Prostate gland (tissue), 2 donors: ENCODE measurements at regions not wholly inside any gene's neighbourhood (a gene's known extent, or its start where the extent isn't known, plus 50 kb on each side); places are given as distances from the start of the nearest gene placed in this dataset.

Experiments used
- DNase-seq: peaks from one replicate; pipeline ENCODE4 v3.0.0-alpha.2; 2019; ENCODE audit warnings: low spot score
- H3K27ac ChIP-seq, 2 donors: fragments of 200-600 bp; sonication (generic); 2 replicates each; pipeline ENCODE4 v1.5.1; 2017 to 2019
- H3K27me3 ChIP-seq: fragments of 200-600 bp; sonication (generic); replicated peaks from 2 replicates; pipeline ENCODE4 v1.5.1; 2019; ENCODE audit not compliant: insufficient read depth
- H3K36me3 ChIP-seq, 2 donors: fragments of 200-600 bp; sonication (generic); 1 replicate in 1 of 2; 2 replicates in 1 of 2; pipeline versions ENCODE4 v1.5.1 to v1.8.1; 2017 to 2019
- H3K4me1 ChIP-seq: fragments of 200-600 bp; sonication (generic); replicated peaks from 2 replicates; pipeline ENCODE4 v1.5.1; 2019
- H3K4me3 ChIP-seq, 2 donors: fragments of 200-600 bp; sonication (generic); 2 replicates each; pipeline ENCODE4 v1.5.1; 2017 to 2019
- H3K9me3 ChIP-seq: fragments of 200-600 bp; sonication (generic); 2 replicates; pipeline ENCODE4 v1.5.1; 2017
- CTCF ChIP-seq, 4 experiments: fragments of 200-600 bp in 2 of 4; fragments of 450-650 bp in 2 of 4; sonication (generic) in 2 of 4; IDR thresholded peaks; 1 replicate in 3 of 4; 2 replicates in 1 of 4; pipeline ENCODE4 v1.5.1; 2016 to 2019; ENCODE audit warnings: antibody characterized with exemption in 4 of 4, mild to moderate bottlenecking in 2 of 4, moderate library complexity in 2 of 4
- POLR2A ChIP-seq: fragments of 450-650 bp; IDR thresholded peaks from one replicate; pipeline ENCODE4 v1.6.1; 2016; ENCODE audit warnings: antibody characterized with exemption, mild to moderate bottlenecking
- POLR2AphosphoS5 ChIP-seq: sonication (generic); formaldehyde crosslinking; IDR thresholded peaks from one replicate; pipeline ENCODE4 v1.6.1; 2017; ENCODE audit warnings: antibody characterized with exemption
- WGBS: methylation state at CpG from one replicate; pipeline ENCODE4 v1.1.5; 2018; 5-methylcytosine and 5-hydroxymethylcytosine counted together
- intact Hi-C: fragments of 100-400 bp; cut with DNase I; formaldehyde crosslinking; loops from one replicate; pipeline ENCODE4 v1.14.2; 2022

GRCh38 chr18:24536834-24537233 lies 76.4 kb downstream of the HRH4 start:
- WGBS: 29% methylated on average over 1 of the region's 1 CpG
- intact Hi-C loops: no loop called here
- no peaks in the 10 kb centered on the region for H3K9me3 ChIP-seq
- H3K27ac ChIP-seq: no peak overlapping the region
- no peak overlapping the region for H3K4me3 ChIP-seq
- H3K27me3 ChIP-seq: no peaks in the 10 kb centered on the region
- no peaks in the 10 kb centered on the region for H3K36me3 ChIP-seq
- TF ChIP-seq POLR2AphosphoS5 (no peak), CTCF (IDR thresholded peaks at IDR 0.05) (no peak), POLR2A (no peak)
- no peaks in the 10 kb centered on the region for H3K4me1 ChIP-seq
- no peak for DNase-seq

DNA sequence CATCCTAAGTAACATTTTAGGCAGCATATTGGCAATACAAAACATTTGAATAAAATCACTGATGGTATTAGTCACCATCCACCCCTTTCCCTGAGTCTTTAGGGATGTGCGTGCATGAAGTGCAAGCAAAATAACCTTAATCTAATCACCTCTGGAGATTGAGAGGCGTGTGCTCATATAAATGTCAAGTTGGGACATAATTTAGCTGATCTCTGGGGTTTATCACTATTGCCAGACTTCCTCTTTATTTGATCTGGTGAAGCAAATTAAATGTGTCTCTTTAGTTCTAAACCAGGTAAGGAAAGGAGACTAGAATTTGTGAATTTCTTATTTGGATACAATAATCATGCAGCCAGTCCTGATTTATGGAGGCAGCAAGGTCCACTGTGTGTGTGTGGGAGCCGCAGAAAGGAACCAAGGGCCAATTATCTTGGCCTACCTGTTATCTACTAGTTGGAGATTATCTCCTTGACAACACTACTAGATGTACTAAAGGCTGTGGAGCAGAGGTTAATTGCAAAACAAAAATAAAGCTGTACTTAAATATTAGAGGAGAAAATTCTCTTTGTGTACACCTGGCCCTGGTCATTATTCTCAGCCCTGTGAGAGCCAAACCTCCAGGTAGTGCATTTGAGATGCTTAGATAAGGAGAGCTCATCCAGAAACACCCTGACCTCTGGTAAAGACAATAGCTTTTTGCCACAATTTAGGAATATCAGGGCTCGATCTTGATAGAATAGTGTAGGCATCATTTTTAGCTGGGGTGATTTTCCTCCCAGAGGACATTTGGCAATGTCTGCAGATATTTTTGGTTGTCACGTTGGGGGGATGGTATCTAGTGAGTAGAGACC lies 78.2 kb downstream of the HRH4 start:
- Histone ChIP-seq H3K9me3 (no peaks in the 10 kb centered on the region), H3K4me1 (no peaks in the 10 kb centered on the region), H3K36me3 (no peaks in the 10 kb centered on the region), H3K4me3 (no peak overlapping the region), H3K27me3 (no peaks in the 10 kb centered on the region), H3K27ac (no peak overlapping the region)
- 53% methylated on average over 5 of the region's 5 CpGs for WGBS
- no peak for TF ChIP-seq POLR2AphosphoS5
- TF ChIP-seq CTCF (IDR thresholded peaks at IDR 0.05): no peak
- TF ChIP-seq POLR2A: no peak
- DNase-seq: no peak
- intact Hi-C loops: no loop called here

DNA sequence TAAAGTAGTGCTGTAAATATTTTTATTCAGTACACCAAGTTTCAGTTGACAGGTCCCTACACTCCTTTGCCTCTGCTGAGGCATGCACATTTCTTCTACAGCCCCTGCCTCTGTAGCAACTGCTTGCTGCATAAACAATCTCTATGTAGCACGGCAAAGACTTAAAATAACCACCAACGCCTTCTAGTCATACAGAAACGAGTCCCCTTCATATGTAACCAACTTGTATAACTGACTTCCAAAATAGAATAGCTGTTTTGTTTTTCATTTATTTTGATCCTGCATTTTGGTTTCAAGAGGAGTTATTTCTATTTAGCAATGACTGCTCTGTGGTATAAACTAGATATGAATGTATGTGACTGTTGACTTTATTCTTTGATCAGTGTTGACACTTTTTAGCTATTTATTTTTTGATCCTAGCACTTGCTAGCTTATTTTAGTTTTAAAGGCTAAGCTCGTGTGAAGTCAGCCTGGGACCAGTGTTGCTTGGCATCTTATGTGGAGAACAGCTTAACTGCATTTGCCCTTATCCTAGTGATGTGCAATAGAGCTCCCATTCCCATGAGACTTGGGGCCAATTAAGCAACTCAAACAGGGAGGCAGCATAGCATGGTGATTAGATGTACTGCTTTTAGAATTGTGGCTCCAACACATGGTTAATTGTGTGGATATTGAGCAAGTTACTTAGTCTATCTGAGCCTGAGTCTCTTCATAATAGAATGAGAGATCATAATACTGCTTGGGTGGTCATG lies 79.6 kb downstream of the HRH4 start:
- no peak for TF ChIP-seq CTCF (IDR thresholded peaks at IDR 0.05)
- no peak for TF ChIP-seq POLR2A
- TF ChIP-seq POLR2AphosphoS5: no peak
- DNase-seq: no peak
- no peaks in the 10 kb centered on the region for H3K4me1 ChIP-seq

GRCh38 chr18:24540896-24541295 lies 80.5 kb downstream of the HRH4 start:
- intact Hi-C loops: no loop called here
- Histone ChIP-seq H3K9me3 (no peaks in the 10 kb centered on the region), H3K4me1 (no peaks in the 10 kb centered on the region), H3K27ac (no peak overlapping the region), H3K36me3 (no peaks in the 10 kb centered on the region), H3K4me3 (no peak overlapping the region), H3K27me3 (no peaks in the 10 kb centered on the region)
- no peak for DNase-seq
- TF ChIP-seq POLR2A (no peak), CTCF (IDR thresholded peaks at IDR 0.05) (no peak), POLR2AphosphoS5 (no peak)
- WGBS: 83% methylated on average over 8 of the region's 8 CpGs

More for the DNA sequence above, 79.6 kb downstream of the HRH4 start:
- H3K4me3 ChIP-seq: no peak overlapping the region
- no peak overlapping the region for H3K27ac ChIP-seq
- intact Hi-C loops: no loop called here
- H3K27me3 ChIP-seq: no peaks in the 10 kb centered on the region
- WGBS: 49% methylated on average over 4 of the region's 4 CpGs
- no peaks in the 10 kb centered on the region for H3K36me3 ChIP-seq
- H3K9me3 ChIP-seq: no peaks in the 10 kb centered on the region
